GM21786 (cell line): ENCODE measurements at regions not wholly inside any gene's neighbourhood (a gene's known extent, or its start where the extent isn't known, plus 50 kb on each side); places are given as distances from the start of the nearest gene placed in this dataset.

Source experiments
- ATAC-seq: cut with Tn5 transposase; IDR thresholded peaks from one replicate; pipeline ENCODE4 v1.9.1; 2021; ENCODE audit not compliant: unreplicated experiment

DNA sequence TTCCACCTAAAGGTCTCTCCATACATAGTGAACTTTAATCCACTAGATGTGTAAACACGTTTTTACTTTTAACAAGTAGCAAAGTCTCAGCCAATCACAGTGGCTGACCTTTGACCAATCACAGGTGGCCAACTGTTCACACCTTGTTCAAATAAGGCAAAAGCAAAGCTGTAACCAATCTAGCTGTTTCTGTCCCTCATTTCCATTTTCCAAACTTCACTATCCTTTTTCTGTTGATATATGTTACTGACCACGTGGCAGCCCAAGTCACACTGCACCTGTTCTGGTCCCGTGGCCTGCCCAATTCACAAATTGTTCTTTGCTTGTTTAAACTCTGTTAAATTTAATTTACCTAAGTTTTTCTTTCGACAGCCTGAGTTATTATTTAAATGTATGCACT lies 393.5 kb upstream of the NETO1 start:
- ATAC-seq: no peak

DNA sequence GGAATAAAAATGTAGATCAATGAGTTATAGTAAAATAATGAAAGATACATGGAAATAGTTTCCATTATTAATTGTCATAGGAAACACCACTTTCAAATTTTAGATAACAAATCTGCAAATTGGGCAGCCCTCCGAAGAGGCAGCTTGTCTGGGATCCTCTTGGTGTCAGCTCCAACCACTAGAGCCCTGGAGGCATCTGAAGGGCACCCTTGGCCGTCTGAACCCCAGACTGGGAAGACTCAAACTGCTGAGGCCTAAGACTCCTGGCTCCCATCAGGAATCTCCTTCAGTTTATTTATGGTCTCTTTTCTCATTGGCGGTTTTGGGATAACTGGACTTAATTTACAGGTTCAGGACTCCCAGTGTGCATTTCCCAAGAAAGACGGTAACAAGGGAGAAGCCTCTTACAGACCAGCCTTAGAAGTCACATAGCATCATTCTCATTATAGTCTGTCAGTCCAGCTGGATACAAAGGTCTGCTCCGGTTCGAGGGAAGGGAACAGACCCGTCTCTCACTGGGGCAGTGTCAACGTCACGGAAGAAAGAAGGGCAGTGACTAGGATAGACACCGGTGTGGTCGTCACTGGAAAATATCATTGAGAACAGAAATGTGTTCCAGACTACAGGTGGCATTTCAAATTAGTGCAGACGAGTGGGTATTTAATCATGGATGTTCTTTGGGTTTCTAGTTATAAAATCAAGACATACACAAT lies 390.7 kb upstream of the NETO1 start:
- ATAC-seq: no peak

DNA sequence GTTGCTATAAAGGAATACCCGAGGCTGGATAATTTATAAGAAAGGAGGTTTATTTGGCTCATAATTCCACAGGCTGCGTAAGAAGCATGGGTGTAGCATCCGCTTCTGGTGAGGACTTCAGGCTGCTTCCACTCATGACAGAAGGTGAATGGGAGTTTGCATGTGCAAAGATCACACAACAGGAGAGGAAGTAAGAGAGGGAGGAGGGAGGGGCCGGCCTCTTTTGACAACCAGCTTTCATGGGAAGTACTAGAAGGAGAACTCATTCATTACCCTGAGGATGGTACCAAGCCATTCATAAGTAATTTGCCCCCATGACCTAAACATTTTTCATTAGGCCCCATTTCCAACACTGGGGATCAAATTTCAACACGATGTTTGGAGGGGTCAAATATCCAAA lies 386.8 kb upstream of the NETO1 start:
- no peak for ATAC-seq

DNA sequence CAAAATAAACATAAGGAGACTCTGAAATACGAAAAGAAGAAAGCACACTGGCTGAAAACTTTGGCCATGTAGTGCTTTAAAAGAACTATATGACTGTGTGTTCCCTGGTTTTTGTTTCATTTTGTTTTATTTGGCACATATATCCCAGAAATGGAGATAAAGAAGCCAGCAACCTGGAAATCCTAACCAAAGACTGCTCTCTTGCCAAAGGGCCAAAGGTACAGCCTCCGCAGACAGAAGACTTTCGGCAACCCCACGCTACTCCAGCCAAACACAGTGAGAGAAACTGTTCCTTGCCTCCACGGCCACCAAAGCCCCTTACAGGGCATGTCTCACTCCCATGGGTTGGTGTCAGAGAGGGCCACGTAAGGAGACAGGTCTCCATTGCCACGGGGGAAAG lies 381.2 kb upstream of the NETO1 start:
- no peak for ATAC-seq

DNA sequence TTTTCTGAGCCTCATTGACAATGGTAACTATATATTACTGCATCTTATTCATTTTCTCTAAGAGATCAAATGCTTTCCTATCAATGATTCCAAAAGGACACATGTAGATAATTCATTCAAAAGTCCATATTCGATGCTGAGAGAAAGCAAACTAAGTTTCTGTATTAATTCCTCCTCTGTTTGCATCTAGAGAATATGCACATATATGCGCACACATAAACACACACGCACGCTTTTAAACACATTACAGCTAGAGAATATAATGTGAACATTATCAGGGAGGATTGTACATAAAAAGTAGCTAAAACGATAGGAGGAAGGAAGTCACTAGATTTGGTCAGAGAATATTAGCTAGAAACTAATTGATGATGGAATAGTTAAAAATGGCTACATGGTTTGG lies 379.0 kb upstream of the NETO1 start:
- ATAC-seq: no peak

DNA sequence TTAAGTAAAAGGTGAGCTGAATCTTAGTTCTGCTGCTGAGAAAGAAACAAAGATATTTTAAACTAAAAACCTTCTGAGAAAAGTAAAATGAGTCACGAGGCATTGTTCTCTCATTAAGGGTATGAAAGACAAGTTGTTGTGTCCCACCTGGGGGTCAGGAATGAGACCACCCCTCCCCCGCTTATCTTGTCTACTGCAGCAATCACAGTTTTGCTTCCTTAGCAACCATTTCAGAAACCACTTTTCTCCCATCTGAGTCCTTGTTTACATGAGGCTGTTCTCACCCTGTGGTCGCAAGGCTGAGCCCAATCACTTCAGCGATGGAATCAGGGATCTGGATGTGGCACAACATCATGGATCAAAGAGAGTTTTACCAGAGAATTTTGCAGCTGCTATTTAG lies 377.6 kb upstream of the NETO1 start:
- no peak for ATAC-seq

DNA sequence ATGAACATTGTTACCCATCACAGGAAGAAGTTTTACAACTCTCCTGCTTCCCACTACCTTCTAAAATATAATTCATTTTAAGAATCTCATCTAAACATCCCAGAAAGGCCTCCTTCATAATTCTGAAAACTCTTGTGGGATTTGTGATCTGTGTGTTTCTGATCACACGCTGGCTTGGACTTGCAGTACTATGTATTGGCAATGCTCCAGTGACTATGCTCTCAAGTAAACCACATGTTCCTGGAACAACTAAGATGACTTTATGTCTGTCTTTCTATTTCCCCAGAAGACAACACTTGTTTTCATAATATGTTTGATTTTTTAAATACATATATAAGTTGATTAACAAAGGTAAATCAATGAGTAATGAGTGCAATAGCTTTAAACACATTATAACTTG lies 376.6 kb upstream of the NETO1 start:
- no peak for ATAC-seq

DNA sequence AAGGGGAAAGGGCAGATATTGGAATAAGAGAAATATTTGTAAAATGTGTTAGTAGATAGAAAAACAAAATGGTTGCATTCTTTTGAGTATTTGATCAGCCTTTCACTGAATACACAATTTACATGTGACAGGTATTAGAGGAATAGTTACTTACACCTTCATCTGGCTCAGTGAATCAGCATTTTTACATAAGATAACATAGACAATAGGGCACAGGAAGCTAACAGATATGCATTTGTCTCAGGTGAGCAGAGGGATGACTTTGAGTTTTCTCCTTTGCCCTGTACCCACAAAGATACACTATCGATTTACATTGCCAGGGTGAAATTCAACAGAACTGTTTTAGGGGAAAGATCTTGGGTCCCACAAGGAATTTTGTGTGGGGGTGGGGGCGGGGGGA lies 373.1 kb upstream of the NETO1 start:
- ATAC-seq: no peak

DNA sequence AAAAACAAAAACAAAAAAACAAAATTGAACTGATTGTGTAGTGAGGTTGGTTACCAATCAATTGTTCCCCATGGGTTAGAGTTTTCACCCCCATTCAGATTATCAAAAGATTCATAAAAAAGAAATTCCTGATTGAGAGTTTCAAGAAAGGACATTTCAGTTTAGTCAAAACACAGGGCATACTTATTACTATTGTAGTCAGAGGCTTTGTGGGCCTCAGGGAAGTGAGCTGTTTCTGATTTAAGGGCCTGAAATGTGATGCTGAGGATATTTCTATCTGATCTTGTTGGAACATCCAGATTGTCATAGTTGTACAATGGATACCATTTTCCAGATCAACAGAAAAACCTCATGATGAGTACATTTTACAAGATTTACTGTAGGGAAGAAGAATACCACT lies 368.1 kb upstream of the NETO1 start:
- no peak for ATAC-seq

DNA sequence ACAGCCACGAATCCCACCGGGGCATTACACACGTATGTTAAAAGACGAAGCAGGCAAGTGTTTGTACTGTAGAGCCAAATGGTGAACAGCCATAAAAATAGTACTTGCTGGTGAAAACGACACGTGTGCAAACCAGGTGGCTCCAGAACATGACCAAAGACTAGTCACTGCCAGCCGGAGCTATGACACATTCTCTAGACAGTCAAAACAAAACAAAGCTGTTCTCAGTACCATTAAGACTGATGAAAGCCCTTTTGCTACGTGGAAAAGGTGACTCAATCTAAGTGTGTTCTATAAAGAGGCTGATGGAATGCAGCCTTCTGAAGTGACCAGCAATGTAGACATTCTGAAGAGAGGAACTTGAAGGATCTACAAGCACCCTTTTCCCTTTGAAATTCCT lies 367.7 kb upstream of the NETO1 start:
- peak; percentile 90 for ATAC-seq

DNA sequence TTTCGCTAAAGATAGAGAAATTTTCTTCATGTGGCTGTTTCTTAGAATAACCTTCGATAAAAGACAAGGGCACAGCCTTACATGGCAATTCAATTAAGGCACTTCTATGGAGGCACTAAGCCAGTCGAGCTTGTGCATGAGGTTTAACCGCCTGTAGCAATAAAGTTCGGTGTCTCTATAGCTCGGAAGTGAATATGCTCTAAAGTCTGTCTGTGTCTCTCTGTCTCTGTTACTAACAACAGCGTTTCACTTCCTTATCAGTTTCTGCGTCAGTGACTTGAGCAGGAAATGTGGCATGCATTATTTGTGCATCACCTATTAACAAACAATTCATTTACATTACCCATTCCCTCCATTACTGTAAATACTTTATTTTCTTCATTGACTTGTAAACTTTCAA lies 365.1 kb upstream of the NETO1 start:
- ATAC-seq: peak; percentile 62

DNA sequence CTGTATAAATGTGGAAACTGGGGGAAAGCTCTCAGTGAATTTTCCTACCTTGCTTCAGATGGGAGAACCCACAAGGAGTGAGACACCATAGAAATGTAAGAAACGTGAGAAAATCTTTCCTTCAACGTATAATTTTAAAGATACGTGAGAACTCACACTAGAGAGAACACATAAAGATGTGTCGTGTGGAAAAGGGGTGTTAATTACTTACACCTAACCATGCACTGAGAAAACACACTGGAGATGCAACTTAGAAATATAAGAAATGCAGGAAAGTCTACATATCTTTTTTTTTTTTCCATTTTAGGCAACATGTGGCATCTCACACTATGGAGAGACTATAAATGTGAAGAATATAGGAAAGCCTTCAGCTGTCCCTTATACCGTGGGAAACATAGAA lies 352.9 kb upstream of the NETO1 start:
- ATAC-seq: no peak

DNA sequence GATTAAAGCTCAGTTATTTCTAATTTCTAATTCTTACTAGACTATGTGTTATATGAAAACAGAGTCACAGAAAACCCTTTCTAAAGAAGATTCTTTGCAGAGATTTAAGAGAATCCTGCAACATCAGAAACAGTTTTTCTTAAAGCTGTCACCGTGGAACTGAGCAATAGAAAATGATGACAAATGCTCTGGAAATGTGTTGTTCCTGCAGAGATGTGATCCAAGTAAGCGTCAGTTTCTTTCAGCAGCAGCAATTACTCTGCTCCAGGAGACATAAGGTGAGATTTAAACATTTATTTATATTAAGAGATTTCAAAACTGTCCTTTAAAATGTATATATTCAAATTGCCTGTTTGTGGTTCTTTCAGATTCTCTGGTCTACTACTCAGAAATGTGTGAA lies 350.5 kb upstream of the NETO1 start:
- ATAC-seq: no peak

DNA sequence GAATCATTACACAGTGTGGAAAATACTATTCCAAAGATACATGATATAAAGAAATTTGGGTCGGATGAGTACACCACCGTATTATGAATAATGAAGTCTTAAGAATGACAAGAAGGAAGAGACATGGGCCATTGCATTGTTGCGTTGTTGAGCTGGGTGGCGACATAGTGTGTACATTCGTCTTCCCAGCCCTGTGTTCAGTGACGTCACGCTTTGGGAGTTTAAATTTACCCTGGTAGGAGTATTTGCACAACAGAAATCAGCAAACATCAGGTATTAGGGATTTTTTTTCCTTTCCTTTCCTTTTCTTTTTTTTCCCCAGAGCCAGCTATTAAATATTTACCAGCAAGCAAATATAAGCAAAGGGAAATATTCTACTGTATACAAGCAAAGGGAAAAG lies 347.2 kb upstream of the NETO1 start:
- no peak for ATAC-seq

DNA sequence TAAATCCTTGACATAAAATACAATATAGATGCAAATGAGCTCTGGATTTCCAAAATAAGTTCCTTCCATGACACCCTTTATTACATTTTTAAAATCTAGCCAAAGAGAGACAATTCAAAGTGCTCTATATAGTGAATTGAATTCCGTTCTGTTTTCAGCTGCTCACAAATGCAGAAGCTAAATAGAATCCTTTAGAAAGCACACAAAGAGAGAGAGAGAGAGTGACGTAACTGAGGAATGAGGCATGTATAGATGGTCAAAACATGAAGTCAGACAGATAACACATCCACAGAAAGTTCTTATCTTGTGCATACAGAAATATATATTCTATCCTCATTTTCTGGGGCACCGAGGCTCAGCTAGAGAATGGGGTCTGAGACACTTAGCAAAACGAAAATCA lies 344.7 kb upstream of the NETO1 start:
- ATAC-seq: no peak

DNA sequence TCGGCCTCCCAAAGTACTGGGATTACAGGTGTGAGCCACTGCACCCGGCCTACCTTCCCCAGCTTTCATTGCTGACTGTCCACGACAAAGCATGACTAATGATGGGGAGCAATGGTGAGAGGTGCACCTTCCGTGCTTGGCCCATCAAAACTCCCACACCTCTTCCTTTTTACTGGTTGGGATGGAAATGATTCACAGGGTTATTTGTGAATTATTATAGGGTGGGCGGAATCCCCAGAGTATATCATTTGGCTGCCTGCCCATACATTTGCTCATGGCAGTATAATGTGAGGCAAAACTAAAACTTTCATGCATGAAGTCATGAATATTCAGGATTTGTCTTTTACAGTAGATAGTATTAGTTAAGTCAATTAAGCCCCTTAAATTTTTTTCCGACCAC lies 334.2 kb upstream of the NETO1 start:
- no peak for ATAC-seq

DNA sequence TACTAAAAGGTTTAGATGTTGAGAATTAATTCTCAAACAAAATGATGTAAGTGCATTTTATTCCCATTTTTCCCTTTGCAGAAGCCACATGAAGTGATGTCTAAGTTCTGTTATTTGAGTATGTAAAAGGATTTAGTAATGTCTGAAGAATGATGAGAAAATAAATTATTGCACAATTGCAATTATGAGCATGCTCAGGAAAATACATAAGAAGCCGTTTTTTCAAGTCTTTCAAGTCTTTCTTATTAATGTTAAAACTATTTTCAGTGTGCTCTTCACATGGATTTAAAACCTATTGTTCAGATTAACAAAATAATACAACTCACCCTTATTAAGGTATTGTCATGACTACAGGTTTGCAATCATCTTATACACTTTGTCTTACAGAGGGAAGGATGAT lies 331.4 kb upstream of the NETO1 start:
- ATAC-seq: no peak

DNA sequence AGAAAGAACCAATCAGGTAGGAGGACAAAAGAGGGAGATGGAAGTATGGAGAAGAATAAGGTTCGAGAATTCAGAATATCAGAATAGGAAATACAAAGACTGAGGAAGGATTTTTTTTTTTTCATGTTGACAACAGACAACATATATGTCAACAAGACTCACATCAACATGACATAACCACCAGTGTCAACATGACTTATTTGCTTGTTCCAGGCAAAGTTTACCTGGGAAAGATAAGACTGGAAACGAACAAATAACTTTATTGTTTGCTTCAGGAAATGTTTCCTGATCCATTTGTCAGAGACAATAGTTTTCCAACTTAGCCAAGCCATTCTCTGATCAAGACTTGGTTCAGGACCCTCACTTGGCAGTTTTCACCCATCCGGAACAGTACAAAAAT lies 321.9 kb upstream of the NETO1 start:
- no peak for ATAC-seq

DNA sequence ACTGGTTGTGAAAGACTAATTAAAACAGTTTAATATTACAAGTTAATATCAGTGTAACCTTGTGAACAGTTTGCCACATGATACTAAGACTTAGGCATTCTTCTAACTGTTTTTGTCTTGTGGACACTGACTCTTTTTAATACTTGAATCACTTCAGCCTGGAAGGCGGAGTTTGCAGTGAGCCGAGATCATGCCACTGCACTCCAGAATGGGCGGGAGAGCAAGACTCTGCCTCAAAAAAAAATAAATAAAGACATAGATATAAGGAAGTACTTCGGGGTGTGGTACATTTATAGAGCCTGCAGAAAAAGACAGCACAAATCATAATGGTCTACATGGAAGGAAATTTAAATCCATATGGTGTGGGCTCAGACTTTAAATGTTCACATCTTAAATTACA lies 300.4 kb upstream of the NETO1 start:
- ATAC-seq: no peak

DNA sequence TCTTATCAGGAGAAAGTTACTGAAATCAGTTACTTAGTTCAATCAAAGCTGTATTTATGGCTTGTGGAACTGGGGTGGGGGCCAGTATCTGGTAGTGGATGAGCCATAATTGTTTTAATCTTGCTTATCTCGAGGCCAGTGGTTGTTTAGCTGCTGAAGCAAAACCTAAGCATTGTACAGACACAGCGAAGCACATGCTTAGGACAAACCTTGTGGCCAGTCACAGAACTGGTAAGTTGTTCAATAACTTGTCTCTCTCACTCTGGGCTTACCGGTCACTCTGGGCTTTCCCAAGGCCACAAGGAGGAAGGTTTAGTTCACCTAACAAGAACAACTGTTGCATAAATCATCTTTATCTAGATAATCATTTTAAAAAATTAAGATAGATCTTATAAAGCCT lies 296.6 kb upstream of the NETO1 start:
- ATAC-seq: no peak

DNA sequence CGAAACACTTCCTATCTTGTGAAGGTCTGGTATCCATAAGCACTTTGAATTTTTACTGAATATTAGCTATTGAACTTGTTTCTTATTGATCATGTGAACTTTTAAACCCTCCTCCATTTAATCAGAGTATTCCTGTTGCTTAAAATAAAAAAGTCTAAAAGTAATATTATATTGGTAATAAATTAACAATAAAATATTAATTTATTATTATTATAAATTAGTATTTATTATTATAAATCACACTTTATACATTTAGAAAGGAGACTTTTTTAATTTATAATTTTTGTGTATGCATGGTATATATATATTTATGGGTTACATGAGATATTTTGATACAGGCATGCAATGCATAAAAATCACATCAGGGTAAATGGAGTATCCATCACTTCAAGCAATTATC lies 295.4 kb upstream of the NETO1 start:
- ATAC-seq: no peak

DNA sequence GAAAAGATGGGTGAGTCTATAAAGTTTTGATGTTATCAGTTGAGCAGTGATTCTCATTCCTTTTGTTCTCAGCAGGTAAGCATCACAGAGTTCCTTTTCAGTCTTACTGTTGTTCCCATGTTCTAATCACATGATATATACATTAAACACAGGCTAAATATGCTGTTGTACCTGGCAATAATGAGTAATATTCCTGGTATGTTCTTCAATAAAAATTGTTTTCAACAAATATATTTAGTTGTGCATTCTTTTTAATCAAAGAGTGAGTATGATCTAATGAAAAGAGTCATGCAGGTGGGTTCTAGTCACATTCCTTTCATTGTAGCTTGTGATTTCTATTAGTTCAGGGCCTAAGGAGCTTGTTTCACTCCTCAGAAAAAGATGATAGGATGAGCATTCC lies 288.3 kb upstream of the NETO1 start:
- ATAC-seq: no peak

DNA sequence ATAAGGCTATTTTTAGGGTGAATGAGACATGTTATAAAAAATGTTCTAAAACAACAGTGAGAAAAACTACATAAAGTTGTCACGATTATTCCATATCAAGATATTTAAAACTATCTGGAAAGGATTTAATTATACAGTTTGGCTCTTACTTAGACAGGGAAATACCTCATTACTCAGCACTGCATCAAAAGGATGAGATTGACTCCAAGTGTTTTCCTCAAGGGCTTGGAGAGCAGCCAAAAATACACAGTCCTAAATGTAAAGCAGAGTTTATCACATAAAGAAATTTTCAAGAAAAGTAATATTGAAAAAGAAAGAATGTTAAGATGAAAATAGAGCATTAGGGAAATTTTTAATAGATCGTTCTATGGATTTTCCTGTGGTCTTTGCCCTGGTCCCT lies 285.5 kb upstream of the NETO1 start:
- ATAC-seq: no peak

DNA sequence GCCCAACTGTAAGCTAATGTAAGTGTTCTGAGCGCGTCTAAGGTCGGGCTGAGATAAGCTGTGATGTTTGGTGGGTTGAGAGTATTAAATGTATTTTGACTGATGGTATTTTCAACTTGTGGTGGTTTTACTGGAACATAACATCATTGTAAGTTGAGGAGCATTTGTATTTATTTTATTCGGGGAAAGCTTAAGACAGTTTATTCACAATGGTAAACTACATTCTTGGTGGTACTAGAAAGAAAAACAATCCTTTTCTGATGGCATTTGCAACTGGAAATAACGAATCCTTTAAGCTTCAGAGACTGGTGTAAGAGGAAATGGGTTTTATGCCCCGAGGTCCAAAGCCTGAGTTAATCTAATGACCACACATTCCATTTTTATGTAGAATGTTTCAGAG lies 283.3 kb upstream of the NETO1 start:
- ATAC-seq: no peak
